Neural cell (in vitro differentiated cells): ENCODE measurements at regions not wholly inside any gene's neighbourhood (a gene's known extent, or its start where the extent isn't known, plus 50 kb on each side); places are given as distances from the start of the nearest gene placed in this dataset.

Experiments used
- EZH2 ChIP-seq: fragments of 200-600, 300-800 bp; shearing (Covaris generic), sonication (generic); IDR thresholded peaks from 2 replicates; pipeline ENCODE4 v1.6.1; 2014; ENCODE audit warnings: antibody characterized with exemption, low read length, borderline replicate concordance, mild to moderate bottlenecking; ENCODE audit not compliant: insufficient read depth, poor library complexity, severe bottlenecking
- POLR2AphosphoS5 ChIP-seq: IDR thresholded peaks from 2 replicates; pipeline ENCODE4 v1.6.1; 2012
- SMC3 ChIP-seq: fragments of 450-650 bp; conservative IDR thresholded peaks from 2 replicates; pipeline ENCODE4 v1.6.1; 2014; ENCODE audit warnings: antibody characterized with exemption, mild to moderate bottlenecking, moderate library complexity; ENCODE audit not compliant: poor library complexity
- TF ChIP-seq, protein P1 (sequence below): fragments of 450-650 bp; IDR thresholded peaks from 2 replicates; pipeline ENCODE4 v1.5.1; 2014; ENCODE audit warnings: antibody characterized with exemption, mild to moderate bottlenecking, moderate library complexity; ENCODE audit not compliant: poor library complexity, severe bottlenecking

DNA sequence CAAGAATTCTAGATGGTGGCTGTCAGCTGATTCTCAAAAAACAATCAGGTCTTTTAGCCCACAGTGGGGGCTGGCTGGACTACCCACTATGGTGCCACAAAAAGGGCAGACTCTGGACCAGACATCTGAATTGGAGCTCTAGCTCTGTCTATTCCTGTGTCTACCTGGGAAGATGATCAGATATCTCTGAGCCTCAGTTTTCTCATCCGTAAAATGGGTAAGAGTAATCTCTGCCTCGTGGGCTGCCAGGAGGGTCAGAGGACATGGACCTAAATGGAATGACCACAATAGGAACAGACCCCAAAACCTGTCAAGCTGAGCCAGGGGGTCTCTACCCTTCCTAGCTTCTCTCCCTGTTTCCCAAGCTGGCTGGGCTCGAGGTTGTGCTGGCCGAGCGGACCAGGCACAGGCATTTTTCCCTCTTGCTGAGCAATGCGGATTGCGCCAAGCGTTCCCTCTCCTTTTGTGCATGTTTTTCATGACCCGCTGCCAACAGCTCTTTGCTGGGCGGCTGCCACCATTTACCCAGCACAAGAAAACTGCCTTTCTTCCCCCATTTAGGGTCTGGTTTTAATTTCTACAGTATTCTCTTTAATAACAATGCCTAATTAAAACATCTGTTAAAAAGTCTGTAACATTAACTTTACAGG lies 74.7 kb upstream of the MAFB start:
- TF ChIP-seq, protein P1, sequence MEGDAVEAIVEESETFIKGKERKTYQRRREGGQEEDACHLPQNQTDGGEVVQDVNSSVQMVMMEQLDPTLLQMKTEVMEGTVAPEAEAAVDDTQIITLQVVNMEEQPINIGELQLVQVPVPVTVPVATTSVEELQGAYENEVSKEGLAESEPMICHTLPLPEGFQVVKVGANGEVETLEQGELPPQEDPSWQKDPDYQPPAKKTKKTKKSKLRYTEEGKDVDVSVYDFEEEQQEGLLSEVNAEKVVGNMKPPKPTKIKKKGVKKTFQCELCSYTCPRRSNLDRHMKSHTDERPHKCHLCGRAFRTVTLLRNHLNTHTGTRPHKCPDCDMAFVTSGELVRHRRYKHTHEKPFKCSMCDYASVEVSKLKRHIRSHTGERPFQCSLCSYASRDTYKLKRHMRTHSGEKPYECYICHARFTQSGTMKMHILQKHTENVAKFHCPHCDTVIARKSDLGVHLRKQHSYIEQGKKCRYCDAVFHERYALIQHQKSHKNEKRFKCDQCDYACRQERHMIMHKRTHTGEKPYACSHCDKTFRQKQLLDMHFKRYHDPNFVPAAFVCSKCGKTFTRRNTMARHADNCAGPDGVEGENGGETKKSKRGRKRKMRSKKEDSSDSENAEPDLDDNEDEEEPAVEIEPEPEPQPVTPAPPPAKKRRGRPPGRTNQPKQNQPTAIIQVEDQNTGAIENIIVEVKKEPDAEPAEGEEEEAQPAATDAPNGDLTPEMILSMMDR = no peak
- TF ChIP-seq EZH2 (no peak), SMC3 (no peak), POLR2AphosphoS5 (no peak)
